BE2C (cell line): ENCODE measurements at regions not wholly inside any gene's neighbourhood (a gene's known extent, or its start where the extent isn't known, plus 50 kb on each side); places are given as distances from the start of the nearest gene placed in this dataset.

Source experiments
- DNase-seq: peaks from one replicate; pipeline ENCODE4 v3.0.0-alpha.2; 2020
- H3K27me3 ChIP-seq: fragments of 250-450 bp; sonication (Bioruptor Pico); 2 replicates; pipeline ENCODE4 v1.5.1; 2020; ENCODE audit warnings: mild to moderate bottlenecking
- H3K36me3 ChIP-seq: fragments of 250-450 bp; sonication (Bioruptor Pico); 2 replicates; pipeline ENCODE4 v1.5.1; 2020; ENCODE audit warnings: mild to moderate bottlenecking
- H3K4me1 ChIP-seq: fragments of 250-450 bp; sonication (Bioruptor Pico); 2 replicates; pipeline ENCODE4 v1.5.1; 2020
- H3K4me3 ChIP-seq: 2 replicates; pipeline ENCODE4 v1.5.1; 2011; ENCODE audit warnings: low read depth, low read length
- H3K9me3 ChIP-seq: fragments of 250-450 bp; sonication (Bioruptor Pico); 2 replicates; pipeline ENCODE4 v1.5.1; 2020
- CTCF ChIP-seq: IDR thresholded peaks from 2 replicates; pipeline ENCODE4 v1.5.1; 2012; ENCODE audit warnings: mild to moderate bottlenecking, low read depth, low read length

- H3K9me3 ChIP-seq, result no peaks in the 10 kb centered on the region; the same call in 1 of the 2 replicates
- H3K4me1 ChIP-seq, result no peaks in the 10 kb centered on the region
- H3K4me3 ChIP-seq, result no peak overlapping the region
- TF ChIP-seq CTCF, result no peak
- H3K36me3 ChIP-seq, result no peaks in the 10 kb centered on the region
- H3K27me3 ChIP-seq, result no peaks in the 10 kb centered on the region
- DNase-seq, result no peak
Observed at GRCh38 chr12:73067616-73068015, 795.4 kb downstream of the TRHDE start.

- Histone ChIP-seq H3K9me3 (no peaks in the 10 kb centered on the region; the same call in 1 of the 2 replicates), H3K36me3 (no peaks in the 10 kb centered on the region), H3K4me3 (no peak overlapping the region), H3K27me3 (no peaks in the 10 kb centered on the region), H3K4me1 (no peaks in the 10 kb centered on the region)
- TF ChIP-seq CTCF, result no peak
- no peak for DNase-seq
Observed at GRCh38 chr12:73072214-73072613, 800.0 kb downstream of the TRHDE start.

- no peaks in the 10 kb centered on the region for H3K27me3 ChIP-seq
- no peaks in the 10 kb centered on the region for H3K4me1 ChIP-seq
- H3K4me3 ChIP-seq, result no peak overlapping the region
- no peak for DNase-seq
- no peaks in the 10 kb centered on the region for H3K36me3 ChIP-seq
- no peaks in the 10 kb centered on the region; the same call in 1 of the 2 replicates for H3K9me3 ChIP-seq
- TF ChIP-seq CTCF, result no peak
Observed at GRCh38 chr12:73076760-73077159, 804.6 kb downstream of the TRHDE start.

- no peaks in the 10 kb centered on the region for H3K36me3 ChIP-seq
- H3K9me3 ChIP-seq, result no peaks in the 10 kb centered on the region
- H3K4me1 ChIP-seq, result no peaks in the 10 kb centered on the region
- H3K4me3 ChIP-seq, result no peak overlapping the region
- H3K27me3 ChIP-seq, result no peaks in the 10 kb centered on the region
- TF ChIP-seq CTCF, result no peak
- DNase-seq, result no peak
Observed at GRCh38 chr12:73083736-73084135, 811.6 kb downstream of the TRHDE start.

- Histone ChIP-seq H3K9me3 (no peaks in the 10 kb centered on the region), H3K4me1 (no peaks in the 10 kb centered on the region), H3K27me3 (no peaks in the 10 kb centered on the region), H3K4me3 (no peak overlapping the region), H3K36me3 (no peaks in the 10 kb centered on the region)
- TF ChIP-seq CTCF, result no peak
- no peak for DNase-seq
Observed at GRCh38 chr12:73106296-73106695, 834.1 kb downstream of the TRHDE start.

GRCh38 chr12:73106896-73107295, 834.7 kb downstream of the TRHDE start:
- no peak for TF ChIP-seq CTCF
- no peak overlapping the region for H3K4me3 ChIP-seq
- no peaks in the 10 kb centered on the region for H3K4me1 ChIP-seq
- H3K36me3 ChIP-seq, result no peaks in the 10 kb centered on the region
- DNase-seq, result no peak
- H3K9me3 ChIP-seq, result no peaks in the 10 kb centered on the region
- no peaks in the 10 kb centered on the region for H3K27me3 ChIP-seq
